Omental fat pad (tissue), 3 donors: ENCODE measurements at regions not wholly inside any gene's neighbourhood (a gene's known extent, or its start where the extent isn't known, plus 50 kb on each side); places are given as distances from the start of the nearest gene placed in this dataset.

Source experiments
- ATAC-seq: fragments of 150-250 bp; one replicate; pipeline ENCODE4 v1.9.1; 2016; ENCODE audit warnings: mild to moderate bottlenecking, moderate library complexity; ENCODE audit not compliant: low FRiP score
- DNase-seq: peaks from one replicate; pipeline ENCODE4 v3.0.0-alpha.2; 2019; ENCODE audit warnings: low spot score
- CTCF ChIP-seq, 3 donors: fragments of 450-650 bp; IDR thresholded peaks; one replicate each; pipeline ENCODE4 v1.5.1; 2016 to 2017; ENCODE audit warnings: antibody characterized with exemption in 3 of 3, mild to moderate bottlenecking in 3 of 3, moderate library complexity in 2 of 3

- TF ChIP-seq CTCF (IDR thresholded peaks at IDR 0.05), result no peak
- ATAC-seq (no peak), DNase-seq (no peak)
Measured at GRCh38 chr1:38568061-38568857, 291.3 kb downstream of the RRAGC start.

DNA sequence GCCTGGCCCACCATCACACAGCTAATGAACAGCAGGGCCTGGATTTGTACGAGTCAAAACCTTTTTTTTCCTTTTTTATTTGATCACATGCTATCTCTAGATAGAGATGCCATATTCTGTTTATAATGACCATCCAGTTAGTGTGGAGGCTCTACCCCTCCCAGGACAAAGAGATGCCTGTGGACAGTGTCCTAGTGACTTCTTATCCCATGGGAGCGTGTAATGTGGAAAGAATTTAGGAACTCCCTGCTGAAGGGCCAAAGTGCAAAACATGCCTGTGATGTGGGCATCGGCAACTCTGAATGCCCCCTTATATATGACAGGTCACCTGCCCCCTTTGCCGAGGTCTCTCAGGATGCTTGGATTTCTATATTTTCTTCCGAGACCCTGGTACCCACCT is 292.2 kb downstream of the RRAGC start:
- TF ChIP-seq CTCF (IDR thresholded peaks at IDR 0.05), result no peak
- DNase-seq, result no peak
- ATAC-seq, result no peak

DNA sequence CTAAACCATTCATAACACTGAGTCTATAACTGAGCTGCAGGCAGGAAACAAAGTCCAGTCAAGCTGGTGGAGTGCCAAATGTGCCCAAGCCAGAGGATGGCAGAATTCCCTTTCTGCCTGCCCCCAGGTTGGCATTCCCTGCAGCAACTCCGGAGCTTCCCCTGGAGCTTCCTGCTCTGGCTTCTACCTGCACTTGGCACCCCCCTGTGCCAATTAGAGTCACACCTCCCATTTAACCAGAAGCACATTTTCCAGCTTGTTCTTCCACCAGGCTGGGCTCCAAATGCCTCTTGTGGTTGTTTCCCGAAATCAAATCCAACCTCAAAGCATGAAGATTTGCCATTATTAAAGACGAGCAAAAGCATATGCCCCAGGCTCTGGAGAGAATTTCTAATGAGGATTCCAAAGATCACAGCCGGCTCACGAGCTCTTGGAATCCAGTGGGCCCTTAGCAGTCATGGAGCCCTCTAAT is 294.5 kb downstream of the RRAGC start:
- DNase-seq, result no peak
- no peak for TF ChIP-seq CTCF (IDR thresholded peaks at IDR 0.05)

GRCh38 chr1:38563942-38564735 is 295.4 kb downstream of the RRAGC start:
- ATAC-seq (no peak), DNase-seq (no peak)
- TF ChIP-seq CTCF (IDR thresholded peaks at IDR 0.05), result no peak

More for the DNA sequence above, 294.5 kb downstream of the RRAGC start:
- ATAC-seq, result no peak

DNA sequence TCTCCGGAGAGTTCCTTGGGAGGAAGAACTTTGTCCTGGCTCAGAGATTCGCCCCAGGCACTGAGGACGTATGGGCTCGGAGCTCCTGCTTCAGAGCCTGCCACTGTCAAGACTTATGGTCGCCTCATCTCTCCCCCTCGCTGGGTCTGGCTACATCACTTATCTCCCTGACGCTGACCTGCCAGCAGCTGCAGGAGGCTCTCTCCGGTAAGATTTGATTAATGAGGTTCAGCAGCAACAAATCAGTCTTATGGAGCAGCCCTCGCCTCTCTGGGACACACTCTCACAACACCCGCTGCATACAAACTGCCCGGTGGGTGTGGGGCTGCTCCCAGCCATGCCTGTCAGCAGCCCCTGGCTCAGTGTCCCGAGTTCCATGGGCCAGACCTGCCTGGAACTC is 297.8 kb downstream of the RRAGC start:
- DNase-seq (no peak), ATAC-seq (no peak)
- TF ChIP-seq CTCF (IDR thresholded peaks at IDR 0.05), result no peak

DNA sequence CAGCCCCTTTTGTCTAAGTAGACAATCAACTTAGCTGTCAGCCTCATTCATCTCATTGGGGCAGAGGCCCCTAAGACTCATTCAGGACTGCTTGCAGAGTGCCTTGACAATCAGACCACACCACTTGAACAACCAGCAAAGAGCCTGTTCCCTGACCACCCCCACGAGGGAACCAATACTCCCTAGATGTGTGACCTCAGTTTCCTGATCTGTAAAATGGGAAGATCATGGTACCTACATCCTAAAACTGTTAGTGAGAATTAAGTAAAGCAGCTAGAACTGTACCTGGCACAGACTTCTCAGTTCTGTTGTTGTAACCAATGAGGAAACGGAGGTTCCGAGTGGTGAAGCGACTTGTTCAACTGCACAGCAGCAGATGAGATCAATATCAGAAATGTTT is 298.5 kb downstream of the RRAGC start:
- no peak for TF ChIP-seq CTCF (IDR thresholded peaks at IDR 0.05)
- no peak for DNase-seq
- no peak for ATAC-seq
